Astrocyte (in vitro differentiated cells and primary cell): ENCODE measurements at regions not wholly inside any gene's neighbourhood (a gene's known extent, or its start where the extent isn't known, plus 50 kb on each side); places are given as distances from the start of the nearest gene placed in this dataset.

Experiments
- DNase-seq: peaks from one replicate; pipeline ENCODE4 v3.0.0-alpha.2; 2010; ENCODE audit warnings: low read depth
- FAIRE-seq: peaks from 2 replicates; lab custom pipeline; 2011; peaks lifted over from hg19 to GRCh38; lab: Jason Lieb, UNC
- H2AFZ ChIP-seq: 2 replicates; pipeline ENCODE4 v1.6.0; 2012; ENCODE audit warnings: low read depth, low read length, inconsistent platforms
- H3K27ac ChIP-seq: 2 replicates; pipeline ENCODE4 v1.5.1; 2011; ENCODE audit warnings: low read depth, low read length, inconsistent platforms
- H3K27me3 ChIP-seq: 2 replicates; pipeline ENCODE4 v1.6.0; 2011; ENCODE audit warnings: low read length, inconsistent platforms; ENCODE audit not compliant: insufficient read depth
- H3K36me3 ChIP-seq: 2 replicates; pipeline ENCODE4 v1.5.1; 2011; ENCODE audit warnings: low read length, inconsistent platforms; ENCODE audit not compliant: insufficient read depth
- H3K4me1 ChIP-seq: 2 replicates; pipeline ENCODE4 v1.5.1; 2011; ENCODE audit warnings: low read length, inconsistent platforms; ENCODE audit not compliant: insufficient read depth
- H3K4me2 ChIP-seq: 2 replicates; pipeline ENCODE4 v1.6.0; 2012; ENCODE audit warnings: low read length, inconsistent platforms
- H3K4me3 ChIP-seq: 2 replicates; pipeline ENCODE4 v1.5.1; 2011; ENCODE audit warnings: low read depth, mild to moderate bottlenecking, low read length, inconsistent platforms; ENCODE audit not compliant: insufficient read depth
- H3K79me2 ChIP-seq: 2 replicates; pipeline ENCODE4 v1.6.0; 2012; ENCODE audit warnings: mild to moderate bottlenecking, low read length, inconsistent platforms; ENCODE audit not compliant: insufficient read depth
- H3K9ac ChIP-seq: 2 replicates; pipeline ENCODE4 v1.6.0; 2012; ENCODE audit warnings: mild to moderate bottlenecking, low read length, inconsistent platforms
- H3K9me3 ChIP-seq: 2 replicates; pipeline ENCODE4 v1.5.1; 2012; ENCODE audit warnings: low read depth, mild to moderate bottlenecking, low read length, inconsistent platforms; ENCODE audit not compliant: insufficient read depth
- H4K20me1 ChIP-seq: 2 replicates; pipeline ENCODE4 v1.6.0; 2012; ENCODE audit warnings: low read length, inconsistent platforms; ENCODE audit not compliant: insufficient read depth
- H3K27ac Mint-ChIP-seq: one replicate; pipeline ENCODE4 v1.8.0; 2021; ENCODE audit warnings: mild to moderate bottlenecking, mixed read lengths; ENCODE audit not compliant: unreplicated experiment
- H3K27me3 Mint-ChIP-seq: one replicate; pipeline ENCODE4 v1.8.0; 2021; ENCODE audit warnings: low read depth, mixed read lengths; ENCODE audit not compliant: unreplicated experiment
- H3K36me3 Mint-ChIP-seq: one replicate; pipeline ENCODE4 v1.8.0; 2021; ENCODE audit warnings: low read depth, mixed read lengths; ENCODE audit not compliant: unreplicated experiment
- H3K4me1 Mint-ChIP-seq: one replicate; pipeline ENCODE4 v1.8.0; 2021; ENCODE audit warnings: low read depth, mixed read lengths; ENCODE audit not compliant: unreplicated experiment
- H3K4me3 Mint-ChIP-seq: one replicate; pipeline ENCODE4 v1.8.0; 2021; ENCODE audit warnings: mild to moderate bottlenecking, moderate library complexity, mixed read lengths; ENCODE audit not compliant: unreplicated experiment
- H3K9me3 Mint-ChIP-seq: one replicate; pipeline ENCODE4 v1.8.0; 2021; ENCODE audit warnings: mild to moderate bottlenecking, mixed read lengths; ENCODE audit not compliant: unreplicated experiment
- EZH2 ChIP-seq: IDR thresholded peaks from 2 replicates; pipeline ENCODE4 v1.6.1; 2012; ENCODE audit warnings: mild to moderate bottlenecking, low read length, inconsistent platforms; ENCODE audit not compliant: insufficient read depth
- TF ChIP-seq, protein P1 (sequence below): IDR thresholded peaks from 2 replicates; pipeline ENCODE4 v1.5.1; 2011; ENCODE audit warnings: low read depth, mild to moderate bottlenecking, inconsistent platforms, low read length, moderate library complexity; ENCODE audit not compliant: insufficient read depth

DNA sequence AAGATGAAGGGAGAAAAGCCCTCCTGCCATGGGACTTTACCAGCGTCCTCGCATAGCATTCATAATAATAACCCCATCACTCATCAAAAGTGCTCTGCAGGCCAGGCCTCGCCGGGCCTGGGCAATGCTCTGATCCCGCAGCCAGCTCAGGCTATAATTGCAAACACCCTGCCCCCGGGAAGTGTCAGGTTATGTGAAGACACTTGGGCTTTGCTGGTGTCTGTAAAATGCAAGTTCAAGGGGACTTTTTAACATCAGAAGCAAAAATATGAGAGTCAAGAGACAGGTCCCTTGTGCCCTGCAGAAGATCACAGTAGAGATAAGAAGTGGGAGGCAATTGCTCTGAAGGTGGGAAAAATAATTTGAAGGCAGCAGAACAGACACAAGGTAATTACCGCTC, 381.0 kb downstream of the MAFB start:
- Histone ChIP-seq H3K4me2 (no peak overlapping the region), H3K4me1 (no peaks in the 10 kb centered on the region), H3K9me3 (no peaks in the 10 kb centered on the region), H3K36me3 (no peaks in the 10 kb centered on the region), H3K27me3 (no peaks in the 10 kb centered on the region), H3K79me2 (no peaks in the 10 kb centered on the region), H3K9ac (no peak overlapping the region), H2AFZ (no peak overlapping the region), H3K27ac (no peak overlapping the region), H3K4me3 (no peak overlapping the region), H4K20me1 (no peaks in the 10 kb centered on the region)
- Mint-ChIP-seq H3K9me3 (no peaks in the 10 kb centered on the region), H3K27ac (no peak overlapping the region), H3K36me3 (peaks cover 1% of the 10 kb centered on the region), H3K27me3 (peaks cover 6% of the 10 kb centered on the region), H3K4me3 (no peak overlapping the region), H3K4me1 (peaks cover 7% of the 10 kb centered on the region)
- FAIRE-seq (no peak), DNase-seq (no peak)
- TF ChIP-seq, protein P1, sequence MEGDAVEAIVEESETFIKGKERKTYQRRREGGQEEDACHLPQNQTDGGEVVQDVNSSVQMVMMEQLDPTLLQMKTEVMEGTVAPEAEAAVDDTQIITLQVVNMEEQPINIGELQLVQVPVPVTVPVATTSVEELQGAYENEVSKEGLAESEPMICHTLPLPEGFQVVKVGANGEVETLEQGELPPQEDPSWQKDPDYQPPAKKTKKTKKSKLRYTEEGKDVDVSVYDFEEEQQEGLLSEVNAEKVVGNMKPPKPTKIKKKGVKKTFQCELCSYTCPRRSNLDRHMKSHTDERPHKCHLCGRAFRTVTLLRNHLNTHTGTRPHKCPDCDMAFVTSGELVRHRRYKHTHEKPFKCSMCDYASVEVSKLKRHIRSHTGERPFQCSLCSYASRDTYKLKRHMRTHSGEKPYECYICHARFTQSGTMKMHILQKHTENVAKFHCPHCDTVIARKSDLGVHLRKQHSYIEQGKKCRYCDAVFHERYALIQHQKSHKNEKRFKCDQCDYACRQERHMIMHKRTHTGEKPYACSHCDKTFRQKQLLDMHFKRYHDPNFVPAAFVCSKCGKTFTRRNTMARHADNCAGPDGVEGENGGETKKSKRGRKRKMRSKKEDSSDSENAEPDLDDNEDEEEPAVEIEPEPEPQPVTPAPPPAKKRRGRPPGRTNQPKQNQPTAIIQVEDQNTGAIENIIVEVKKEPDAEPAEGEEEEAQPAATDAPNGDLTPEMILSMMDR = no peak
- TF ChIP-seq EZH2 = no peak

DNA sequence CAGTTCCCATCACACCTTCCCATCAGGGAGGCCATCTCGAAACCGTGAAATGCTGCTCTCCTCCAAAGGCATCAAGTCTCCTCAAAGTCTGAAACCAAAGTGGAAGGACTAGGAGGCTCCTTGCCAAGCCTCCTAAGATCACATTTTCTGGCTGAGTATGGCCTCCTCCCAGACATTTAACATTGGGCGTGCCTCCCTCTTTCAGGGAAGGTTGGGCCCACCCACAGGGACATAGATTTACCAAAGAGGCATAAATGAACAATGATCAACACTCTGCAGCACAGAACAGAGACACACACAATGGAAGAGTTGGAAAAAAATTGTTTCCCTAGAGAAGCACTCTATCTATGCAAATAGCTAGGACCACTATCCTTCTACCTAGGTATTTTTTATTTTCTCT, 381.8 kb downstream of the MAFB start:
- H3K9me3 Mint-ChIP-seq = no peaks in the 10 kb centered on the region
- Histone ChIP-seq H2AFZ (no peak overlapping the region), H3K27me3 (no peaks in the 10 kb centered on the region), H3K79me2 (no peaks in the 10 kb centered on the region), H3K27ac (no peak overlapping the region), H3K9ac (no peak overlapping the region), H3K9me3 (no peaks in the 10 kb centered on the region), H3K4me2 (no peak overlapping the region), H3K4me1 (no peaks in the 10 kb centered on the region), H3K36me3 (no peaks in the 10 kb centered on the region), H3K4me3 (no peak overlapping the region), H4K20me1 (no peaks in the 10 kb centered on the region)
- H3K36me3 Mint-ChIP-seq = peaks cover 1% of the 10 kb centered on the region
- TF ChIP-seq, protein P1 = no peak
- no peak for TF ChIP-seq EZH2
- H3K27me3 Mint-ChIP-seq = peaks cover 6% of the 10 kb centered on the region
- H3K4me1 Mint-ChIP-seq = peaks cover 7% of the 10 kb centered on the region
- FAIRE-seq = no peak
- no peak for DNase-seq
- H3K4me3 Mint-ChIP-seq = no peak overlapping the region
- no peak overlapping the region for H3K27ac Mint-ChIP-seq

DNA sequence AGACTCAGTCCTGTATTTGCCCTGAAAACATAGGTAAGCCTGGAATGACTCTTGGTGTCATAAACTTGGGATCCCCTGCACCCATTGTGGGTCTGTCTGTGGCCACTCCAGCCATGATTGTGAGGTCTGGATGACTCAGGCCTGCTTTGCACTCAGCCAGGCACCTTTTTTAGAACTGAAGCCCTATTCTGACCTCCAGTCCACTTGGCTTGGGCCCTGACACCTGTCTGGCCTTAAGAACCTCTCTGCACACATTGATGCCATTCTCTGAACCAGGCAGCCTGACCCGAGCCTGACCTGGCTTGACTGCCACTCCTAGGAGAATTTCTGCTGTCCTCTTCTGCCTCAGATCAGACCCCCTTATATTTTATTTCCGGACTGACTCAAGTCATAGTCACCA, 383.7 kb downstream of the MAFB start:
- Mint-ChIP-seq H3K36me3 (peaks cover 1% of the 10 kb centered on the region), H3K4me3 (no peak overlapping the region), H3K27ac (no peak overlapping the region), H3K27me3 (peaks cover 6% of the 10 kb centered on the region), H3K4me1 (peaks cover 7% of the 10 kb centered on the region), H3K9me3 (no peaks in the 10 kb centered on the region)
- no peaks in the 10 kb centered on the region for H3K4me1 ChIP-seq
- no peaks in the 10 kb centered on the region for H3K9me3 ChIP-seq
- no peak overlapping the region for H3K27ac ChIP-seq
- H3K4me3 ChIP-seq = no peak overlapping the region
- TF ChIP-seq, protein P1 = no peak
- no peak for TF ChIP-seq EZH2
- H2AFZ ChIP-seq = no peak overlapping the region
- no peaks in the 10 kb centered on the region for H3K27me3 ChIP-seq
- FAIRE-seq (no peak), DNase-seq (no peak)
- no peaks in the 10 kb centered on the region for H3K36me3 ChIP-seq
- no peak overlapping the region for H3K4me2 ChIP-seq
- H3K9ac ChIP-seq = no peak overlapping the region
- H4K20me1 ChIP-seq = no peaks in the 10 kb centered on the region
- H3K79me2 ChIP-seq = no peaks in the 10 kb centered on the region
